ENCODE measurements at regions not wholly inside any gene's neighbourhood (a gene's known extent, or its start where the extent isn't known, plus 50 kb on each side); places are given as distances from the start of the nearest gene placed in this dataset.

DNA sequence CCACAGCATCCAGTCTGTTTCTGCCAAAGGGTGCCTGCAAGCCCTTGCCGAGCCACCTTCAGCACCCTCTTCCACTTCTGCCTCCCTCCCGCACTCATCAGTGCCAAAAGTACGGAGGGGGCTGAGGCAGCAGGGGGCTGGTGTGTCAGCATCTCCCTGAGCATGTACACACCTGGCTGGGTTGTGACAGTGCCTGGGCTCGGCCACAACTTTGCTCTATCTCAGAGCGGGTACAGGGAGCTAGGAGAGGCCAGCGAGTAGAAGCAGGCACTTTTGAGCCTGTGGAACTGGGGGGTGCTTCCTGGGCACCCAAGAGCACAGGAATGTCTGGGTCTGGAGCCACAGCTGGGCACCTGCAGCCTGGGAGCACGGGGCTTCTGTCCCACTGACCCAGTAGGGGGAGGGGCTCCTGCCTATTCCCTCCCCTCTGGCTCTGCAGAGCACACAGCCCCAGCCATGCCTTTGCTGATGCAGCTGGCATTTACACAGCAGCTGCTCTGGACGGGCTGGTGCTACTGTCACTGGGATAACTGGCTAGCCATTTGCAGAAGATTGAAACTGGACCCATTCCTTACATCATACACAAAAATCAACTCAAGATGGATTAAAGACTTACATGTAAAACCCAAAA, 319.8 kb upstream of the RRP15 start:
- H3K9ac ChIP-seq (ENCODE audit: low read depth in 1 of 2, low read length in 2 of 2): no peak overlapping the region
- no peaks in the 10 kb centered on the region for H3K36me3 ChIP-seq (ENCODE audit: control insufficient read depth in 4 of 4, insufficient read depth in 3 of 4, low read depth in 1 of 4, low read length in 3 of 4)
- WGBS: 67% methylated on average over 8 of the region's 8 CpGs

DNA sequence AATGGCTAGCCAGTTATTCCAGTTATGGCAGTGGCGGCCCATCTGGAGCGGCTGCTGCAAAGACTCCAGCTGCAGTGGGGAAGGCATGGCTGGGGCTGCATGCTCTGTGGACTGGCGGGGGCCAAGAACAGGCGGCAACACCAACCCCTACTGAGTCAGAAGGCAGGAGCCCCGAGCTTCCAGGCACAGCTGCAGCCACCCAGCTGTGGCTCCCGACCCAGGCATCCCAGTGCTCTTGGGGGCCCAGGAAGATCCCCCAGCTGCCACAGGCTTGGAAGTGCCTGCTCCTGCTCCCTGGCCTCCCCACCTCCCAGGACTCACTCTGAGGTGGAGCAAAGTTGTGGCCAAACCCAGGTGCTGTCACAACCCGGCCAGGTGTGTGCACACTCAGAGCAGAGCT, 317.0 kb upstream of the RRP15 start:
- Histone ChIP-seq H3K4me1 (ENCODE audit: control insufficient read depth in 4 of 4, insufficient read depth in 4 of 4, low read length in 3 of 4) (no peaks in the 10 kb centered on the region), H3K27me3 (ENCODE audit: control insufficient read depth in 4 of 4, insufficient read depth in 4 of 4, low read length in 3 of 4) (no peaks in the 10 kb centered on the region), H3K9me3 (ENCODE audit: control insufficient read depth in 4 of 4, low read length in 3 of 4) (peaks cover 2 to 14% (median 6%) of the 10 kb centered on the region in 4 donors), H3K36me3 (ENCODE audit: control insufficient read depth in 4 of 4, insufficient read depth in 3 of 4, low read depth in 1 of 4, low read length in 3 of 4) (no peaks in the 10 kb centered on the region), H3K27ac (ENCODE audit: low read depth in 1 of 2, low read length in 2 of 2) (no peak overlapping the region), H3K4me3 (ENCODE audit: low read depth in 1 of 3, low read length in 3 of 3) (no peak overlapping the region), H3K9ac (ENCODE audit: low read depth in 1 of 2, low read length in 2 of 2) (no peak overlapping the region)
- TF ChIP-seq, protein P1, sequence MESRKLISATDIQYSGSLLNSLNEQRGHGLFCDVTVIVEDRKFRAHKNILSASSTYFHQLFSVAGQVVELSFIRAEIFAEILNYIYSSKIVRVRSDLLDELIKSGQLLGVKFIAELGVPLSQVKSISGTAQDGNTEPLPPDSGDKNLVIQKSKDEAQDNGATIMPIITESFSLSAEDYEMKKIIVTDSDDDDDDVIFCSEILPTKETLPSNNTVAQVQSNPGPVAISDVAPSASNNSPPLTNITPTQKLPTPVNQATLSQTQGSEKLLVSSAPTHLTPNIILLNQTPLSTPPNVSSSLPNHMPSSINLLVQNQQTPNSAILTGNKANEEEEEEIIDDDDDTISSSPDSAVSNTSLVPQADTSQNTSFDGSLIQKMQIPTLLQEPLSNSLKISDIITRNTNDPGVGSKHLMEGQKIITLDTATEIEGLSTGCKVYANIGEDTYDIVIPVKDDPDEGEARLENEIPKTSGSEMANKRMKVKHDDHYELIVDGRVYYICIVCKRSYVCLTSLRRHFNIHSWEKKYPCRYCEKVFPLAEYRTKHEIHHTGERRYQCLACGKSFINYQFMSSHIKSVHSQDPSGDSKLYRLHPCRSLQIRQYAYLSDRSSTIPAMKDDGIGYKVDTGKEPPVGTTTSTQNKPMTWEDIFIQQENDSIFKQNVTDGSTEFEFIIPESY (IDR thresholded peaks at IDR 0.05): no peak
- TF ChIP-seq GABPA (IDR thresholded peaks at IDR 0.05 in 1 of 2, conservative IDR thresholded peaks at IDR 0.05 in 1 of 2) (no peak), YY1 (IDR thresholded peaks at IDR 0.05) (no peak), NR2F2 (IDR thresholded peaks at IDR 0.05) (no peak), RAD21 (IDR thresholded peaks at IDR 0.05) (no peak), HNF4G (IDR thresholded peaks at IDR 0.05) (no peak), EGR1 (IDR thresholded peaks at IDR 0.05; ENCODE audit: low read depth in 2 of 2) (no peak), HNF4A (conservative IDR thresholded peaks at IDR 0.05) (no peak), FOXA2 (IDR thresholded peaks at IDR 0.05) (no peak), SP1 (IDR thresholded peaks at IDR 0.05) (no peak), JUND (IDR thresholded peaks at IDR 0.05) (no peak), RXRA (IDR thresholded peaks at IDR 0.05) (no peak)
- TF ChIP-seq, protein P2, sequence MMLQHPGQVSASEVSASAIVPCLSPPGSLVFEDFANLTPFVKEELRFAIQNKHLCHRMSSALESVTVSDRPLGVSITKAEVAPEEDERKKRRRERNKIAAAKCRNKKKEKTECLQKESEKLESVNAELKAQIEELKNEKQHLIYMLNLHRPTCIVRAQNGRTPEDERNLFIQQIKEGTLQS (IDR thresholded peaks at IDR 0.05): no peak
- TF ChIP-seq, protein P3, sequence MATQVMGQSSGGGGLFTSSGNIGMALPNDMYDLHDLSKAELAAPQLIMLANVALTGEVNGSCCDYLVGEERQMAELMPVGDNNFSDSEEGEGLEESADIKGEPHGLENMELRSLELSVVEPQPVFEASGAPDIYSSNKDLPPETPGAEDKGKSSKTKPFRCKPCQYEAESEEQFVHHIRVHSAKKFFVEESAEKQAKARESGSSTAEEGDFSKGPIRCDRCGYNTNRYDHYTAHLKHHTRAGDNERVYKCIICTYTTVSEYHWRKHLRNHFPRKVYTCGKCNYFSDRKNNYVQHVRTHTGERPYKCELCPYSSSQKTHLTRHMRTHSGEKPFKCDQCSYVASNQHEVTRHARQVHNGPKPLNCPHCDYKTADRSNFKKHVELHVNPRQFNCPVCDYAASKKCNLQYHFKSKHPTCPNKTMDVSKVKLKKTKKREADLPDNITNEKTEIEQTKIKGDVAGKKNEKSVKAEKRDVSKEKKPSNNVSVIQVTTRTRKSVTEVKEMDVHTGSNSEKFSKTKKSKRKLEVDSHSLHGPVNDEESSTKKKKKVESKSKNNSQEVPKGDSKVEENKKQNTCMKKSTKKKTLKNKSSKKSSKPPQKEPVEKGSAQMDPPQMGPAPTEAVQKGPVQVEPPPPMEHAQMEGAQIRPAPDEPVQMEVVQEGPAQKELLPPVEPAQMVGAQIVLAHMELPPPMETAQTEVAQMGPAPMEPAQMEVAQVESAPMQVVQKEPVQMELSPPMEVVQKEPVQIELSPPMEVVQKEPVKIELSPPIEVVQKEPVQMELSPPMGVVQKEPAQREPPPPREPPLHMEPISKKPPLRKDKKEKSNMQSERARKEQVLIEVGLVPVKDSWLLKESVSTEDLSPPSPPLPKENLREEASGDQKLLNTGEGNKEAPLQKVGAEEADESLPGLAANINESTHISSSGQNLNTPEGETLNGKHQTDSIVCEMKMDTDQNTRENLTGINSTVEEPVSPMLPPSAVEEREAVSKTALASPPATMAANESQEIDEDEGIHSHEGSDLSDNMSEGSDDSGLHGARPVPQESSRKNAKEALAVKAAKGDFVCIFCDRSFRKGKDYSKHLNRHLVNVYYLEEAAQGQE (IDR thresholded peaks at IDR 0.05): no peak
- TF ChIP-seq, protein P4, sequence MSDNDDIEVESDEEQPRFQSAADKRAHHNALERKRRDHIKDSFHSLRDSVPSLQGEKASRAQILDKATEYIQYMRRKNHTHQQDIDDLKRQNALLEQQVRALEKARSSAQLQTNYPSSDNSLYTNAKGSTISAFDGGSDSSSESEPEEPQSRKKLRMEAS (IDR thresholded peaks at IDR 0.05): no peak
- TF ChIP-seq, protein P5, sequence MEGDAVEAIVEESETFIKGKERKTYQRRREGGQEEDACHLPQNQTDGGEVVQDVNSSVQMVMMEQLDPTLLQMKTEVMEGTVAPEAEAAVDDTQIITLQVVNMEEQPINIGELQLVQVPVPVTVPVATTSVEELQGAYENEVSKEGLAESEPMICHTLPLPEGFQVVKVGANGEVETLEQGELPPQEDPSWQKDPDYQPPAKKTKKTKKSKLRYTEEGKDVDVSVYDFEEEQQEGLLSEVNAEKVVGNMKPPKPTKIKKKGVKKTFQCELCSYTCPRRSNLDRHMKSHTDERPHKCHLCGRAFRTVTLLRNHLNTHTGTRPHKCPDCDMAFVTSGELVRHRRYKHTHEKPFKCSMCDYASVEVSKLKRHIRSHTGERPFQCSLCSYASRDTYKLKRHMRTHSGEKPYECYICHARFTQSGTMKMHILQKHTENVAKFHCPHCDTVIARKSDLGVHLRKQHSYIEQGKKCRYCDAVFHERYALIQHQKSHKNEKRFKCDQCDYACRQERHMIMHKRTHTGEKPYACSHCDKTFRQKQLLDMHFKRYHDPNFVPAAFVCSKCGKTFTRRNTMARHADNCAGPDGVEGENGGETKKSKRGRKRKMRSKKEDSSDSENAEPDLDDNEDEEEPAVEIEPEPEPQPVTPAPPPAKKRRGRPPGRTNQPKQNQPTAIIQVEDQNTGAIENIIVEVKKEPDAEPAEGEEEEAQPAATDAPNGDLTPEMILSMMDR (IDR thresholded peaks at IDR 0.05; ENCODE audit: low read depth, low read length, missing input control): no peak
- WGBS: 79% methylated on average over 7 of the region's 7 CpGs
- no peak for DNase-seq (ENCODE audit: low spot score)

More for the DNA sequence above, 319.8 kb upstream of the RRP15 start:
- DNase-seq (ENCODE audit: low spot score): no peak
- Histone ChIP-seq H3K4me3 (ENCODE audit: low read depth in 1 of 3, low read length in 3 of 3) (no peak overlapping the region), H3K27me3 (ENCODE audit: control insufficient read depth in 4 of 4, insufficient read depth in 4 of 4, low read length in 3 of 4) (no peaks in the 10 kb centered on the region), H3K27ac (ENCODE audit: low read depth in 1 of 2, low read length in 2 of 2) (no peak overlapping the region), H3K4me1 (ENCODE audit: control insufficient read depth in 4 of 4, insufficient read depth in 4 of 4, low read length in 3 of 4) (no peaks in the 10 kb centered on the region), H3K9me3 (ENCODE audit: control insufficient read depth in 4 of 4, low read length in 3 of 4) (peaks cover 2 to 14% (median 6%) of the 10 kb centered on the region in 4 donors)
- TF ChIP-seq SP1 (IDR thresholded peaks at IDR 0.05) (no peak), GABPA (IDR thresholded peaks at IDR 0.05 in 1 of 2, conservative IDR thresholded peaks at IDR 0.05 in 1 of 2) (no peak), FOXA1 (IDR thresholded peaks at IDR 0.05) (no peak)

Data from liver (tissue), 8 donors.